ENCODE measurements at regions not wholly inside any gene's neighbourhood (a gene's known extent, or its start where the extent isn't known, plus 50 kb on each side); places are given as distances from the start of the nearest gene placed in this dataset.

GRCh38 chr20:40532103-40532502 lies 156.9 kb downstream of the MAFB start:
- TF ChIP-seq CTCF (IDR thresholded peaks at IDR 0.05) (no peak), POLR2A (IDR thresholded peaks at IDR 0.05) (no peak)

All from tibial nerve (tissue), 3 donors.